ENCODE measurements at regions not wholly inside any gene's neighbourhood (a gene's known extent, or its start where the extent isn't known, plus 50 kb on each side); places are given as distances from the start of the nearest gene placed in this dataset.
"Not testable (repeated sequence)": the region's sequence is repeated elsewhere in the genome, so short reads cannot be mapped to it uniquely, and the experiment has no call there.

DNA sequence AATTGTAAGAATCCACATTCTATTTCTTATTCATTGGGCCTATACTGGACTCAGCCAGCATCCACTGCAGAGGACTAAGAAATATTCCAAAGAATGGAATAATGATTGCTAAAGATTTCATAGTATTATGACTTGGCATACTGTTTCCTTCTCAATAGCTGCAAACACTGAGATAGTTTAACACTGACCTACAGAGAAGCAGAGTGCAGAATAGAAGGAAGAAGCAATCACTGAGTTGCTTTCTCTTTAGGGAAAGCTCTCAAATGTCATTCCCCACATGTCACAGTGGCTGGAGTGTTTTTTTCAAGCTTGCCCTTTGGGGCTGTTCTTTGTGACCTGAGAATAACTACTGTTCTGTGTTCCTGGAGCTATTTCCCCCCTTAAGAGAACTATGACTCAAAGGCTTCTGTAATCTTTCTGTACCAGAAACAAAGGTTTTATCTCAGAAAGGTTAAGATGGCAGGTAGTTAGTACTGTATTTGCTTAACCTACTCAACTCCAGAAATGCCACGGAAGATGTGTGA lies 243.6 kb upstream of the LUZP2 start:
- no peak for DNase-seq (ENCODE audit: low read depth in 2 of 2)

DNA sequence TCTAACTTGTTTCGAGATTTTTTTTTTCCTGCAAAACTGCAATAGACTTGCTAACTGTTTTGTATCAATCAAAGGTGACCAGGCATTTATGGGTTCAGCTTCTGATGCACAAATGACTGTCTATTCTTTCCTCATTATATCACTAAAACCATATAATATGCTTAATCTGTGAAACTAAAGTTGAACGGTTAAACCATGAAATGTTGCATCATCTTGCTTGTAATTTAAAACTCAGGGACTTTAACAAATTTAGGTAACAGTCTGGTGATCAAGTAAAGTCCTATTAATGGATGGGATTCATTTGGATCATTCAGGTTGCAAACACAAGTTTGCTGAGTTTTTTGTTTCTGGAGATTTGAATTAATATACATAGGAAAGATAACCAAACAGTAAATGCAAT lies 232.0 kb upstream of the LUZP2 start:
- no peak for DNase-seq (ENCODE audit: low read depth in 2 of 2)

DNA sequence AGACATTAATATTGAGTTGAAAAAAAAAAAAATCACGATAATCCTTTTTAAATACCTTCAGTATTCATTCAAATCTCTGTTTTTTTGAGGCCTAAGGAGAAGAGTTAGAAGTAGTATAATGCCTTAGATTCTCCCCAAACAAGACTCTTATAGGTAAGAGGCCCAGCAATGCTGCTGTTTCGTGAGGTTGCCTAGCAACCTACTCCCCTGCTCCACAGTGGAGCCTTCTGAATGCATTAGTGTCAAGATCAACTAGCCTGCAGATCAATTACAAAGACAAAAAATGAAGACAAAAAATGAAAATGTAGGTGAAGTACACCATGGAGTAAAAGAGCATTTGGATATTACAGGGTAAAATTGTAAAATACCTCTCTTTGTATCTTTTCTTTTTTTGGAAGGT lies 229.8 kb upstream of the LUZP2 start:
- DNase-seq (ENCODE audit: low read depth in 2 of 2) = no peak

DNA sequence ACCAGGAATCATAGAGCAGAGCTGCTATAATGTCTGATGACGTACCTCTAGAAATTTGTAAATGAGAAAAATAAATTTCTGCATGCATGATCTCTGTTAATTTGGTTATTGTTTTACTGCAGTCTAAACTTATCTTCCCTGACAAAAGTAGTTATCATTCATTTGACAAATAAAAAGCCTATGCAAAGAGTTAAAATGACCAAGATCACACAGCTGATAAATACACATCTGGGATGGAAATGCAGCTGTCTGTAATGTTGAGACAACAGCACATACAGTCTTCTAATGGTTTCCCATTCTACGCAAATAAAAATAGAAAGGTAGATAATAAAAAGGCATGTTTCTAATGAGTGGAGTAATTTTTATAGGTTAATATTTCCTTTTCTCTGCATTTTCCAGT lies 225.1 kb upstream of the LUZP2 start:
- no peak for DNase-seq (ENCODE audit: low read depth in 2 of 2)

DNA sequence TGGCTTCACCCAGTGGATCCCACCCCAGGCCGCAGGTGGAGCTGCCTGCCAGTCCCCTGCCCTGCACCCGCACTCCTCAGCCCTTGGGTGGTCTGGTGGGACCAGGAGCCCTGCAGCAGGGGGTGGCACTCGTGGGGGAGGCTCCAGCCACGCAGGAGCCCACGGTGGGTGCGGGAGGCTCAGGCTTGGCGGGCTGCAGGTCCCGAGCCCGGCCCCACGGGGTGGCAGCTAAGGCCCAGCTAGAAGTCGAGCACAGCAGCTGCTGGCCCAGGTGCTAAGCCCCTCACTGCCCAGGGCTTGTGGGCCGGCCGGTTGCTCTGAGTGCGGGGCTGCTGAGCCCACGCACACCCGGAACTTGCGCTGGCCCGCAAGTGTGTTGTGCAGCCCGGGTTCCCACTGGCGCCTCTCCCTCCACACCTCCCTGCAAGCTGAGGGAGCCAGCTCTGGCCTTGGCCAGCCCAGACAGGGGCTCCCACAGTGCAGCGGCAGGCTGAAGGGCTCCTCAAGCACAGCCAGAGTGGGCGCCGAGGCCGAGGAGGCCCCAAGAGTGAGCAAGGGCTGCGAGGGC lies 222.6 kb upstream of the LUZP2 start:
- DNase-seq (ENCODE audit: low read depth in 2 of 2) = not testable (repeated sequence)

DNA sequence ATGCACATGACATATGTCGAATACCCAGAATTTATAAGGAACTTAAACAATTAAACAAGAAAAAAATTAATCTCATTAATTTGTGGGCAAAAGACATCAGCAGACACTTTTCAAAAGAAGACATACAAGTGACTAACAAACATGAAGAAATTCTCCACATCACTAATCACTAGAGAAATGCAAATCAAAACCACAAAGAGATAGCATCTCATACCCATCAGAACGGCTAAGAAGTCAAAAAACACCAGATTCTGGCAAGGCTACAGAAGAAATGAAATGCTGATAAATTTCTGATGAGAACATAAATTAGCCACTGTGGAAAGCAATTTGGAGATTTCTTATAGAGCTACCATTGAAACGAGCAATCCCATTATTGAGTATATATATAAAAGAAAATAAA lies 210.6 kb upstream of the LUZP2 start:
- no peak for DNase-seq (ENCODE audit: low read depth in 2 of 2)

DNA sequence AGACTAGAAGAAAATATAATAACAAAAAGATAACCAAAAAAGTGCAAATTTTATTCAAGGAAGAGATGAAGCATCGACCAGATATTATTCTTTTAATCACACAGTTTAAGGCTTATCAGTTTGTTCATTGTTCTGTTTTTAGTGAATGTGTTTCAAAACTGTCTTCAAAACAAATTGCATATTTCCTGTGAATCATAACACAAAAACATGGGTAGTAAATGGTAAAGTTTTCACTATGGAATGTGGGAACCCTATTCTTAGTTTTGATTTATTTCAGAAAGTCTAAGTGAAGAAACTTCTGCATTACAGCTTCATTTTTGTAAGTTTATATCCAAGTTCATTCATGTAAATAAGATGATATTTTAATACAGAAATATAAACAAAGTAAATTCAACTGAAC lies 207.6 kb upstream of the LUZP2 start:
- no peak for DNase-seq (ENCODE audit: low read depth in 2 of 2)

DNA sequence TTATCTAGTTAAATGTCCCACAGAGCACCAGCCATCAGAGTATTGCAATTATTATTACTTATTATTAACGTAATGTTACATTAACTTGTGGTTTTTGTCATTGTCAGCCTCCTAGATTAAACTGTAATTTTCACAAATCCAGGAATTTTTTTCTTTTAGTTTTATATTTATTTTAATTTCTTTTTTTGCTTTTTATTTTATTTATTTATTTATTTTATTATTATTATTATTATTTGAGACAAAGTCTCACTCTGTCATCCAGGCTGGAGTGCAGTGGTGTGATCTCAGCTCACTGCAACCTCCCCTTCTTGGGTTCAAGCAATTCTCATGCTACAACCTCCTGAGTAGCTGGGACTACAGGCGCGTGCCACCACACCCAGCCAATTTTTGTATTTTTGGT lies 202.9 kb upstream of the LUZP2 start:
- DNase-seq (ENCODE audit: low read depth in 2 of 2) = no peak

DNA sequence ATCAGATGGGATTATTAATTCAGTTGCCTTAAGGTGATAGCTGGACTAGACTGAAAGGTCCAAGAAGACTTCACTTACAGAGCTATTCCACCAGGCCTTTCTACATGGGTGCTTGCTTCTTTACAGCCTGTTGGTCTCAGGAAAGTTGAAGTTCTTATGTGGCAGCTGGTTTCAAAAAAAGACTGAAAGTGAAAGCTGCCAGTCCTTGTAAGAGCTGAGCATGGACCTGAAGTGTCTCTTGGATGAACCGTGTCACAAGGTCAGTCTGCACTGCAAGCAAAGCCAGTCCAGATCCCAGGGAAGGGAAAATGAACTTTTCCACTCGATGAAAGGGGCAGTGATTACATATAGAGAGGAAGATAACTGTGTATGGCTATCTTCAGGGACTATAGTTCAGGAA lies 201.5 kb upstream of the LUZP2 start:
- no peak for DNase-seq (ENCODE audit: low read depth in 2 of 2)

DNA sequence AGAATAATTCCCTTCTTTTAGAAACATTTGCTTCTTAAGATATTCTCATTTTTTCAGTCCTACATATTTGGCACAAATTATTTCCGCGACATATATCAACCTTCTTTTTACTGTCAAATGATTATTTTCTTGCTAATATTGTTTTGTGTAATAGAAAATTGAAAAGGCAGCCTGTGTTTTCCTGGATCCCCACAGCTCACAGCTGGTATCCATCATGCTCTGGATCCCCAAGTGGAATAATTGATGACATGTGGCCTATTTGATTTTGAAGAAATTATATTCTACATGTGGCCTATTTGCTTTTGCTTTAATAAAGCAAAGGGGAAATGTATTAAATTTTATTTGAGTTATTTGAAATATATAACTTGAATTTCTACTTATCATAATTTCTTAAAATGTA lies 199.4 kb upstream of the LUZP2 start:
- DNase-seq (ENCODE audit: low read depth in 2 of 2) = no peak

DNA sequence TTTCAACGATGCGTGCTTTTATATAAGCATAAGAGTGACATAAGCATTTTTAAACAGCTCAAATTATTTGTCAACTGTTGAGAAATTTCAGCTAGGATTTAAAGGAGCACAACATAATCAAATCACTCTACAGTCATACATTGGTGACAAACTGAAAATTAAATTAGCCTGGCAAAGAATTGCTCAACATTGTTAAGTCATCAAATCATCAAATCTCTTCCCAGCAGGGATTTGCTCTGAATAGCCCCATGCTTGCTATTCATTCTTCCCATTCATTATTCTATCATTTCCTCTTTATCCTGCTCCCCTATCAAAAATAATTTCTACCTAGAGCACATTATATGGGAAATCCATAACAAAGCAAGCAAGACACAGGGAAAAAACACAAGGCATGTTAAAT lies 198.7 kb upstream of the LUZP2 start:
- DNase-seq (ENCODE audit: low read depth in 2 of 2) = no peak

DNA sequence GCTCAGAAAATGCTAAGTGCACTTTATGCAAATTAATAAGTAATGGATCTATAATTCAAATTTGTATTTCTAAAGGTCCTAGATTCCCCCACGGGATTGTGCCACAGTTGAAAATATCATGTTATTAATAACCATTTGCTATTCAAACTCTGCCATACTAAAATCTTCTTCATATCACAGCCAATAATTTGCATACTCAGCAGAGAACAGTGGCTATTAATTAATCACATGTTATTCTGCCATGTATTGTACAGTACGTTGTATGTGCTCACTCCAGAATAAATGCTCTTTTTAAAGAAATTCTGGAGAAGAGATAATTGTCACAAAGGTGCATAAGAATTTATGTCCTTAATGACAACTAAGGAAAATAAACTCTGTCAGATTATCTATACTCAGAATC lies 184.9 kb upstream of the LUZP2 start:
- DNase-seq (ENCODE audit: low read depth in 2 of 2) = no peak

DNA sequence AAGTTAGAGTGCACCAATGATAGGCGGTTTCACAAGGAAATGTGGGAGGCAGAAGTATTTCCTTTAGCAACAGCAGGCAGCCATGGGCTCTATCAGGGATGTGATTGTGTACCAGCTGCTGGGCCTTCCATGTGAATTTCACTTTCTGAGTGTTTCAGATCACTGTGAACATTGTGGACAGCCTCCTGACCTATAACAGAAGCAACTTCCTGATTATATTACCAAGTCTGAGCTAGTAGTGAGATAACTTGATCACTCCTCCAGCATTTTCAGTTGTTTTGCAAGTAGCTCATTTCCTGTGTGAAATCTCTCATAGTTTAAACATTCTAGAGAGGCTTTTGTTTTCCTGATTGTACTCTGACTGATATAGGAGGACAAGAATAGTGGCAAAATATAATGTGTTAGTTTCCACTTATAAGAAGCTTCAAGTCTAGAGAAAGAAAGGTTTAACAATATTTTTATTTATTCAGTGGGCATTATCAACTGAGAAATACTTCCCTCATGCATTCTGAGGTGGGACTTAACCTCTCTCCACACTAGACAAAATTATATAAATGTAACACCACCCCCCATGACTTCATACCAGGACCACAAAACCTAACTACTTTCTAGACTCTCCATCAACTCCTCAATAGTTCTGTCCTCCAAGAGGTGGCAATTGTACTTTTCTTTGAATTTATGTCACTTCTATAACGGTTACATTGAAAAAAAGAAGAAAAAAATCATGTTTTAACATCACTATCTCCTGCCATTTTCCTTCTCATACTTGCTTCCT lies 184.2 kb upstream of the LUZP2 start:
- DNase-seq (ENCODE audit: low read depth in 2 of 2) = no peak

DNA sequence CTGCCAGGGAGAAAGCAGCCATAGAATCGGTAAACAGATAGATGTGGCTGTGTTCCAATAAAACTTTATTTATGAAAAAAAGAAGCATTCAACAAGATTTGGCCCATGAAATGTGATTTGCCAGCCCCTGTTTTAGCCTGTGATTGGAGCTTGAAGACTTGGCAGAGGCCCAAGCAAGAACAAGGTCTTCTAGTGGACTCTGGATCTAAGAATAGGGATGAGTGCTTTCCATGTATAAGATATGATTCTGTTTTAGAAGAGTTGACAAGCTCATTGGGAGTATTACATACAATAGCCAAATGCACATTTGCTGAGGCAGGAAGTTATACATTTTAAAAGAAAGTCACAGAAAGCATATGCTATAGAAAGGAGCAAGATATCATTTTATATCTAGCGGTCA lies 175.6 kb upstream of the LUZP2 start:
- no peak for DNase-seq (ENCODE audit: low read depth in 2 of 2)

DNA sequence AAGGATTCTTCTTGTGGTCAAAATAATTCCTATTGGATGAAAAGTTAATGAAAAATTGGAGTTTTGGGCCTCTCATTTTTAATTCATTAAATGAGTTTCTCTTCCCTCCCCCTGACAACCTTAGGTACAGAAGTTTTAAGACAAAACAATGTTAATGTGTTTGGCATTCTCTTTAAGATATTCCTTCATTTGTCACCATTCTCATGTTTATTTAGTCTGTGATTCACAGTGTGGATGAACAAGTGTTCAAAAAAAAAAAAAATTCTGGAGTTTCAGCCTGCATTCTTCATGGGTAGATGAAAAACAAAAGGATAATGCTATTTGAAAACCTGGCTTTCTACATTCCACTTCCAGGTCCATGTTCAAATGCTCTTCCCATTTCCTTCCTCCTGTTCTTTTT lies 172.6 kb upstream of the LUZP2 start:
- no peak for DNase-seq (ENCODE audit: low read depth in 2 of 2)

DNA sequence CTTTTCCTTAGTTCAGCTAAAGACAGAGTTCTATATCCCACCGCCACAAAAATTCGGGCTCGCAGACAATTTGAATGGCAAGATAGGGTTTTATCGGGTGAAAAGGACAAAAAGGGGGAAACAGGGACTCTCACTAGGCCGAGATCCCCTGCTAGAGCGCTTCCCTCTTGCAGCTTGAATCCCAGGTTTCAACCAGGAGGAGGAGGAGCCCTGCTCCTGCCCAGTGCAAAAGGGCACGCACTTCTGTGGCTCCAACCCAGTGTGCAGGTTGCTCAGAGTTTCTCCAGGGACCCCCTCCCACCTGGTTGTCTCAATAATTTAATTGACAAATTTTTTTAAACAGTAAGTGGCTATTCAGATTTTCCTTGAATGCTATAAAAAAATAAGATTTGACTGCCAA lies 152.6 kb upstream of the LUZP2 start:
- no peak for DNase-seq (ENCODE audit: low read depth in 2 of 2)

DNA sequence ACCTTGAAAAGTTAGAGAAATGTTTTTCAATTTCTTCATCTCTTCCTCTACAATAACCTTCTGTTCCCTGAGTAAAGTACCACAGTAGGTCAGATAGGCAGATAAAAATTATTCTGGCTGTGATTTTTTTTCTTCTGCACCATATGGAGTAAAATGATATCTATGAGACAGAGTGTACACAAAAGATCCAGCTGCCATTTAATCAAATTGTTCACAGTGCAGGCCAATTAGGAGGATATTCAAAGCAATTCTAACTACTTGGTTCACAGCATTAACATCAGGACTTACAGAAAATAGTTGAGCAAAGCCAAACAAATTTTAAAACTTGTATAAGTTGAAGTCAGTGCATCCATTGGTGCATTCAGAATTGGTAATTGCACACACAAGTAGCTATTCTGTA lies 147.9 kb upstream of the LUZP2 start:
- no peak for DNase-seq (ENCODE audit: low read depth in 2 of 2)

DNA sequence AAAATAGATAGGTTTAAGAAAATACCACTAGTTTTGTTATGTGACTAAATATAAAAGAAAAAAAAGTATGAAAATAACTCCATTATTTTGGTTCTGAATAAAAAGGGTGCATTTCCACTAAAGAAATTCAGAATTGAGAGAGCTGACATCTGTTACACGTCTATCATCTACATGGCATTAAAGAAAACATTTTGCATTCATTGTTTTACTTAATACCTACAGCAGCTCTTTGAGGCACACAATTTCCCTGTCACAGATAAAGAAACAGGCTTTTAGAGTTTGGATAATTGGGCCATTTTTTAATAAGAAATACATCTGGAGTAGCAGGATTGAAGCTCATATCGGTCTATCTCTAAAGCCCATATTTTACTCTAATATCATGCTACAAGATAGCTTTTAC lies 145.7 kb upstream of the LUZP2 start:
- DNase-seq (ENCODE audit: low read depth in 2 of 2) = no peak

DNA sequence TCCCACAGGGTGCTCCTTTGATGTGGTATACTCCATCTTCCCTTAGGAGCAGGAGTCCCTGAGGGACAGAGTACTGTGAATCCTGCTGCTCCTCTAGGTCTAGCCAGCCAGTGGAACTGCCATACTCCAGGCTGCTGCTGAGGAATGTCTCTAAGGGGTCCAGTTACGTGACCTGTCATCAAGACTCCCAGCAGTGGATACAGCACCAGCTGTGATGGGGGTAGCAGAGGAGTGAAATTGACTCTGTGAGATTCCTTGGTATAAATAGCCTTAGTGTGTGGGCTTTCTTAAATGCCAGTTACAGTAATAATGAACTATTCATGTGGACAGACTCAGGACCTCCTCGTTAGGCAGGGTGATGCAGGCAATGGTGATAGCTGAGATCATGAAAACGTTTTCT lies 140.4 kb upstream of the LUZP2 start:
- DNase-seq (ENCODE audit: low read depth in 2 of 2) = no peak

DNA sequence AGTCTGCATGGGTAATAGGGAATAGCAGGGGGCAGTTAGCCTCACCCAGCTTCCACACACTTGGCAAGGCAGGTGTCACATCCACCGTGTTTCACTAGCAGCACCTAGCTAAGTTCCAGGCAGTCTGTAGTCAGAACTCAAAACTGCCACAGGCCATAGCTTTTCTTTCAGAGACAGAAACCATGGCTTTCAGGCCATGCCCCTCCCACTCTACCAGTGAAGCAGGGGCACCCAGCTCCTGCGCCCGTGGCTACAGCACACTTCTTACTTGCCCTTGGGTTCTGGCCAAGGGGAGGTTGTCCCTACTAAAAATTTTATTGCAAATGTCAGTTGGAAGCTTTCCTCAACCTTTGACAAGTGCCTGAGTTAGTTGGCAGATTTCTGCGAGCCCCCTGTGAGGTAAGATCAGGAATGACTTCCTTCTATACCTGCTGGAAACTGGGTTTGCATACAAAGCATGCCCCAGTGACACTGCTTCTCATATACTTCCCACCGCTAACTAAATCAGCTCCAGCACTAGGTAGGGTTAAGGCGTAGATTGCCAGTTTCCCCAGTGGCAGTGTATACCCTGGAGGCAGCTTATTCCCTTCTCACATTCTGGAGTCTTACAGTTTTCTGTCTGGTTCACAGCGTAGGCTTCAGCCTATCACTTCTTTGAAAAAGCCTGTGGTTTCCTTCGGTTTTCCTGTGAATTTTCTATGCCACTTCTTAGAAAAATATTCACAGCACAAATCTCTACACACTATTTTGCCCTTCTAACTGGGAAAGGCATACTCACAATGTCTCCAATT lies 139.0 kb upstream of the LUZP2 start:
- no peak for DNase-seq (ENCODE audit: low read depth in 2 of 2)

DNA sequence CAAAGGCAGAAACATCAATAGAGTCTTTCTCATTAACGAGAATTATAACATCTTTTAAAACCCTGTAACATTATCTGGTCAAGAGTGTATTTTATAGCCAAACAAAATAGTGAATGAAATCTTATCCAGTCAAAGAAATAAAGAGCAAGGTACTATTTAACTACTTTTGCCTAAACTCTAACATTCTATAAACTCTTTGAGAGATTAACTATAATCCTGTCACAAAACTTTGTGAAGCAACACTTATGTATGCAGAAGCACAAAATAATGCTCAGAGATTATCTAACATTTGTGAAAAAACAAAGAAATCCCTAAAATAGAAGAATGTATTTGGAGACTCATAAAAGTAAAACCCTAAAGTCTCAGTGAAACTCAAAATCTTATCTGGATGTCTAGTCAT lies 124.4 kb upstream of the LUZP2 start:
- no peak for DNase-seq (ENCODE audit: low read depth in 2 of 2)

DNA sequence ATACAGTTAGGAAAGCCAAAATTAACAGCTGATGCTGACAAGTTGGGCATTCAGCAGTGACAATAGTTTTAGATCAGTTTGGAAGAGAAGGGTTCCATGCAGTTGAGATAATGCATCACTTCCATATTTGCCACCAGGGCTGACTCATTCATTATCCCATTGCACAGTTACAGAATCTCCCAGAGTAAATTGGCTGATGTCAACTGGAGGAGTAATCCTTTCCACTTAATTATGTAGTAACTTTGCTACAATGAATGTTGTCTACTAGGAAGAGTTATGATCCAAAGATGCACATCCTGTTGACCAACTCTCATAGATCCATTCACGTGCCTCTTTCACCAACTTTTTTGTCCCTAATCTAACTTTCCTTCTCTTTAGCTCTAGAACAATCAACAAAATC lies 123.3 kb upstream of the LUZP2 start:
- no peak for DNase-seq (ENCODE audit: low read depth in 2 of 2)

DNA sequence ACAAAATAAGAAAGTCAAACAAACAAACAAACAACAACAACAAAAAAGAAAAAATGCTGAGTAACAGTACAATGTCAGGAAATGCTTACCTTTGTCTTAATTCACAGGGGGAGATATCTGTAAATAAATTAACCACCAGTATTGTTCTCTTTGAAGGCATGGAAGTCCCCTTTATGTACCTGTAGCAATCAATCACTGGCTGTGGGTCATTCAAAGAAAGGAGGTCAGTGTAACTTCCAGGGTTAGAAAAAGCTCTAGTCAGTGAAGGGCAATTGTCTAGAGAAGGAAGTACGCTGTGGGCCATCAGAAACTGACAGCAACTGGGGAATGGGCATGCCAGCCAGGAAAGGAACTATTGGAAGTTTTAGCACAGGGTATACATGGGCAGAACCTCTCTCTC lies 121.5 kb upstream of the LUZP2 start:
- DNase-seq (ENCODE audit: low read depth in 2 of 2) = no peak
